ENCODE measurements at regions not wholly inside any gene's neighbourhood (a gene's known extent, or its start where the extent isn't known, plus 50 kb on each side); places are given as distances from the start of the nearest gene placed in this dataset.

DNA sequence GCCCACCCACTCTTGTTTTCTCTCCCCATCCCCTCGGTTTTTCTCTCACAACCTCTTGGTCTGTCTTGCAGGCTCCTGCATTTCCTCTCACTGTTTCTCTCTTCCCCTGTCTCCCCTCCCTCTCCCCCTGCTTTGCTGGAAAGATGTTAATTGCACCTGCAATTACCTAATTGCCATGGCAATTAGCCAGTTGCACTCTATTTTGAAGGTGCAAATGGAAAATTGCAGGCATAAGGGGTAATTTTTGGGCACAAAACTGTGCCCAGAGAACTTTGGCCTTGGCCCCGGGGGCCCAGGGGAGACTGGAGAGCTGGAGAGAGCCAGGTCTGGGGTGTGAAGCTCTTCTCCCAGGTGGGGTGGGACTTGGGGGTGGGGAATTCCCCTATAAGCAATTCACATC lies 164.5 kb upstream of the TLE3 start:
- TF ChIP-seq, protein P1, sequence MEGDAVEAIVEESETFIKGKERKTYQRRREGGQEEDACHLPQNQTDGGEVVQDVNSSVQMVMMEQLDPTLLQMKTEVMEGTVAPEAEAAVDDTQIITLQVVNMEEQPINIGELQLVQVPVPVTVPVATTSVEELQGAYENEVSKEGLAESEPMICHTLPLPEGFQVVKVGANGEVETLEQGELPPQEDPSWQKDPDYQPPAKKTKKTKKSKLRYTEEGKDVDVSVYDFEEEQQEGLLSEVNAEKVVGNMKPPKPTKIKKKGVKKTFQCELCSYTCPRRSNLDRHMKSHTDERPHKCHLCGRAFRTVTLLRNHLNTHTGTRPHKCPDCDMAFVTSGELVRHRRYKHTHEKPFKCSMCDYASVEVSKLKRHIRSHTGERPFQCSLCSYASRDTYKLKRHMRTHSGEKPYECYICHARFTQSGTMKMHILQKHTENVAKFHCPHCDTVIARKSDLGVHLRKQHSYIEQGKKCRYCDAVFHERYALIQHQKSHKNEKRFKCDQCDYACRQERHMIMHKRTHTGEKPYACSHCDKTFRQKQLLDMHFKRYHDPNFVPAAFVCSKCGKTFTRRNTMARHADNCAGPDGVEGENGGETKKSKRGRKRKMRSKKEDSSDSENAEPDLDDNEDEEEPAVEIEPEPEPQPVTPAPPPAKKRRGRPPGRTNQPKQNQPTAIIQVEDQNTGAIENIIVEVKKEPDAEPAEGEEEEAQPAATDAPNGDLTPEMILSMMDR (IDR thresholded peaks at IDR 0.05): no peak
- no peak for TF ChIP-seq POLR2A (IDR thresholded peaks at IDR 0.05)
